IMR-90 (cell line): ENCODE measurements at regions not wholly inside any gene's neighbourhood (a gene's known extent, or its start where the extent isn't known, plus 50 kb on each side); places are given as distances from the start of the nearest gene placed in this dataset.

ENCODE experiments used
- CEBPB ChIP-seq: IDR thresholded peaks from 2 replicates; pipeline ENCODE4 v1.6.1; 2012; ENCODE audit warnings: low read depth, low read length, improper control_type of control experiment
- CHD1 ChIP-seq: IDR thresholded peaks from 2 replicates; pipeline ENCODE4 v1.6.1; 2012; ENCODE audit warnings: low read depth, low read length, improper control_type of control experiment
- CTCF ChIP-seq: conservative IDR thresholded peaks from 2 replicates; pipeline ENCODE4 v1.5.1; 2012; ENCODE audit warnings: mild to moderate bottlenecking, low read depth, low read length, improper control_type of control experiment
- MAZ ChIP-seq: IDR thresholded peaks from 2 replicates; pipeline ENCODE4 v1.6.1; 2012; ENCODE audit warnings: low read depth, mild to moderate bottlenecking, low read length, improper control_type of control experiment, moderate library complexity, borderline replicate concordance
- POLR2A ChIP-seq: IDR thresholded peaks from 2 replicates; pipeline ENCODE4 v1.6.1; 2012; ENCODE audit warnings: mild to moderate bottlenecking, low read depth, low read length
- RAD21 ChIP-seq: IDR thresholded peaks from 2 replicates; pipeline ENCODE4 v1.6.1; 2012; ENCODE audit warnings: low read length, improper control_type of control experiment
- RFX5 ChIP-seq: IDR thresholded peaks from 2 replicates; pipeline ENCODE4 v1.8.0; 2012; ENCODE audit warnings: low read depth, mild to moderate bottlenecking, low read length, moderate library complexity
- TF ChIP-seq, protein P1 (sequence below): fragments of 150-350 bp; IDR thresholded peaks from 2 replicates; pipeline ENCODE4 v1.6.1; 2016; ENCODE audit warnings: low read depth, mild to moderate bottlenecking, low read length, moderate library complexity, borderline replicate concordance
- TF ChIP-seq, protein P2 (sequence below): fragments of 150-350 bp; IDR thresholded peaks from 2 replicates; pipeline ENCODE4 v1.6.1; 2017; ENCODE audit warnings: mild to moderate bottlenecking, antibody characterized with exemption, low read length, low read depth

DNA sequence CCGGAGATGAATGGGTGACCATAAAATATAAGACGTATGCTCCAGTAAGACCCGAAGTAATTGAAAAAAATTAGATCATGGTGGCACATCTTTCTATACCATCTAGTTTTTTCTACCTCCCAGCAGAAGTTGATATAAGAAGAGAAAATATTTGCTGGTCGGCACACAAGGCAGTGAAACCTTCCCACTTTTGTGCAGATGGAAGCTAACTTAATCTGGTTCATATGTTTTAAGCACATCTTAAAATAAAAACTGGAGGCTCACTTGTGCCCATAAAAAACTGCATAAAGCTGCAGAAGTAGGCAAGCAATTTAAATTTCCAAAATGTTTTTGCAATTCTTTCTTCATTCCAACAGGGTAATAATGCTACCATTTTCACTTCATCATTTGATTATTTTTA lies 449.2 kb downstream of the CNTN3 start:
- TF ChIP-seq CTCF (no peak), CEBPB (no peak), RFX5 (no peak), POLR2A (no peak), CHD1 (no peak), MAZ (no peak), RAD21 (no peak)
- TF ChIP-seq, protein P1, sequence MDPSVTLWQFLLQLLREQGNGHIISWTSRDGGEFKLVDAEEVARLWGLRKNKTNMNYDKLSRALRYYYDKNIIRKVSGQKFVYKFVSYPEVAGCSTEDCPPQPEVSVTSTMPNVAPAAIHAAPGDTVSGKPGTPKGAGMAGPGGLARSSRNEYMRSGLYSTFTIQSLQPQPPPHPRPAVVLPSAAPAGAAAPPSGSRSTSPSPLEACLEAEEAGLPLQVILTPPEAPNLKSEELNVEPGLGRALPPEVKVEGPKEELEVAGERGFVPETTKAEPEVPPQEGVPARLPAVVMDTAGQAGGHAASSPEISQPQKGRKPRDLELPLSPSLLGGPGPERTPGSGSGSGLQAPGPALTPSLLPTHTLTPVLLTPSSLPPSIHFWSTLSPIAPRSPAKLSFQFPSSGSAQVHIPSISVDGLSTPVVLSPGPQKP: no peak
- TF ChIP-seq, protein P2, sequence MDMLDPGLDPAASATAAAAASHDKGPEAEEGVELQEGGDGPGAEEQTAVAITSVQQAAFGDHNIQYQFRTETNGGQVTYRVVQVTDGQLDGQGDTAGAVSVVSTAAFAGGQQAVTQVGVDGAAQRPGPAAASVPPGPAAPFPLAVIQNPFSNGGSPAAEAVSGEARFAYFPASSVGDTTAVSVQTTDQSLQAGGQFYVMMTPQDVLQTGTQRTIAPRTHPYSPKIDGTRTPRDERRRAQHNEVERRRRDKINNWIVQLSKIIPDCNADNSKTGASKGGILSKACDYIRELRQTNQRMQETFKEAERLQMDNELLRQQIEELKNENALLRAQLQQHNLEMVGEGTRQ: no peak
